ENCODE measurements at regions not wholly inside any gene's neighbourhood (a gene's known extent, or its start where the extent isn't known, plus 50 kb on each side); places are given as distances from the start of the nearest gene placed in this dataset.
A peak's percentile ranks its signal among the peaks of the same experiment; 100 is the strongest.

GRCh38 chr11:95697614-95698408 lies 91.8 kb downstream of the FAM76B start:
- no peaks in the 10 kb centered on the region for H3K36me3 ChIP-seq
- H3K4me1 ChIP-seq = peaks cover 0 to 50% (median 9%) of the 10 kb centered on the region in 9 donors
- H3K27me3 ChIP-seq = no peaks in the 10 kb centered on the region
- H3K9me3 ChIP-seq = no peaks in the 10 kb centered on the region
- intact Hi-C loops (cut with DNase I) = no loop called here
- no peak overlapping the region for H3K4me3 ChIP-seq
- TF ChIP-seq, protein P1, sequence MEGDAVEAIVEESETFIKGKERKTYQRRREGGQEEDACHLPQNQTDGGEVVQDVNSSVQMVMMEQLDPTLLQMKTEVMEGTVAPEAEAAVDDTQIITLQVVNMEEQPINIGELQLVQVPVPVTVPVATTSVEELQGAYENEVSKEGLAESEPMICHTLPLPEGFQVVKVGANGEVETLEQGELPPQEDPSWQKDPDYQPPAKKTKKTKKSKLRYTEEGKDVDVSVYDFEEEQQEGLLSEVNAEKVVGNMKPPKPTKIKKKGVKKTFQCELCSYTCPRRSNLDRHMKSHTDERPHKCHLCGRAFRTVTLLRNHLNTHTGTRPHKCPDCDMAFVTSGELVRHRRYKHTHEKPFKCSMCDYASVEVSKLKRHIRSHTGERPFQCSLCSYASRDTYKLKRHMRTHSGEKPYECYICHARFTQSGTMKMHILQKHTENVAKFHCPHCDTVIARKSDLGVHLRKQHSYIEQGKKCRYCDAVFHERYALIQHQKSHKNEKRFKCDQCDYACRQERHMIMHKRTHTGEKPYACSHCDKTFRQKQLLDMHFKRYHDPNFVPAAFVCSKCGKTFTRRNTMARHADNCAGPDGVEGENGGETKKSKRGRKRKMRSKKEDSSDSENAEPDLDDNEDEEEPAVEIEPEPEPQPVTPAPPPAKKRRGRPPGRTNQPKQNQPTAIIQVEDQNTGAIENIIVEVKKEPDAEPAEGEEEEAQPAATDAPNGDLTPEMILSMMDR (IDR thresholded peaks at IDR 0.05) = no peak
- WGBS, 2 donors = 74 to 76% methylated on average over 10 of the region's 10 CpGs
- DNase-seq (peak in 1 of 2 donors; percentile 6), ATAC-seq (peak in 6 of 8 donors; percentile 27 to 65 (median 51))
- peak overlapping the region in 5 of 10 donors; percentile 14 to 75 (median 22) for H3K27ac ChIP-seq

- Histone ChIP-seq H3K36me3 (no peaks in the 10 kb centered on the region), H3K4me3 (no peak overlapping the region), H3K4me1 (peaks cover 0 to 29% (median 9%) of the 10 kb centered on the region in 9 donors), H3K27me3 (no peaks in the 10 kb centered on the region), H3K9me3 (peaks cover 0 to 4% (median 0%) of the 10 kb centered on the region in 11 donors), H3K27ac (no peak overlapping the region)
- TF ChIP-seq, protein P1 (IDR thresholded peaks at IDR 0.05) = no peak
- intact Hi-C loops (cut with DNase I) = no loop called here
- no peak for ATAC-seq
- no peak for DNase-seq
These were observed 94.4 kb downstream of the FAM76B start for GRCh38 chr11:95695181-95695580.

DNA sequence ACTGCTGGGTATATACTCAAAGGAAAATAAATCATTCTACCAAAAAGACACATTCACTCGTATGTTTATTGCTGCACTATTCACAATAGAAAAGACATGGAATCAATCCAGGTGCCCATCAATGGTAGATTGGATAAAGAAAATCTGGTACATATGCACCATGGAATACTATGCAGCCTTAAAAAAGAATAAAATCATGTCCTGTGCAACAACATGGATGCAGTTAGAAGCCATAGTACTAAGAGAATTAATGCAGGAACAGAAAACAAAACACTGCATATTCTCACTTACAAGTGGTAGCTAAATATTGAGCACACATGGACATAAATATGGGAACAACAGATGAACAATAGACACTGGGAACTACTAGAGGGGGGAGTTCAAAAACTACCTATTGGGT lies 96.3 kb downstream of the FAM76B start:
- 40 to 46% methylated on average over 1 of the region's 1 CpG for WGBS, 2 donors
- intact Hi-C loops (cut with DNase I) = no loop called here
- no peak for DNase-seq
- Histone ChIP-seq H3K27ac (no peak overlapping the region), H3K36me3 (no peaks in the 10 kb centered on the region), H3K4me1 (peaks cover 0 to 22% (median 6%) of the 10 kb centered on the region in 9 donors), H3K4me3 (no peak overlapping the region), H3K9me3 (peaks cover 0 to 4% (median 0%) of the 10 kb centered on the region in 11 donors), H3K27me3 (no peaks in the 10 kb centered on the region)
- TF ChIP-seq, protein P1 (IDR thresholded peaks at IDR 0.05) = no peak
- no peak for ATAC-seq

DNA sequence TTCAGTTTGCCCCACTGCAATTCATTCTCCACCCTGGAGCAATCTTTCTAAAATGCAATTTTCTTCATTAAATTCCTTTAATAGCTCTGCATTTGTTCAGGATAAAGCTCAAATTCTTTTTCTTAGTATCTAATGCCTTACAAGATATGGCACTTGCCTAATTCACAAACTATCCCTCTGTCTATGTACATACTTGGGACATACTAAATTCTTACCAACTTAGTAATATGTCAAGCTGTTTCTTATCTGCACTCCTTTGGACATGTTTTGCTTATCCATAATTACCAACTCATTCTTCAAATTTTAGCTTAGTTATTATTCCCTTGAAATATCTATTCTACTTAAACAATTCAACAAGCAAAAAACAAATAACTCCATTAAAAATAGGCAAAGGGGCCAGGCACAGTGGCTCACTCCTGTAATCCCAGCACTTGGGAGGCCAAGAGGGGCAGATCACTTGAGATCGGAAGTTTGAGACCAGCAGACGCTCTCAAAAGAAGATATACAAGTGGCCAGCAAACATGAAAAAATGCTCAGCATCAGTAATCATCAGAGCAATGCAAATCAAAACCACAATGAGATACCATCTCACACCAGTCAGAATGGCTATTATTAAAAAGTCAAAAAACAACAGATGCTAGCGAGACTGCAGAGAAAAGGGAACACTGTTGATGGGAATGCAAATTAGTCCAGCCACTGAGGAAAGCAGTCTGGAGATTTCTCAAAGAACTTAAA lies 96.9 kb downstream of the FAM76B start:
- H3K36me3 ChIP-seq = no peaks in the 10 kb centered on the region
- peaks cover 0 to 4% (median 0%) of the 10 kb centered on the region in 11 donors for H3K9me3 ChIP-seq
- ATAC-seq (no peak), DNase-seq (no peak)
- no peak overlapping the region for H3K4me3 ChIP-seq
- TF ChIP-seq, protein P1 (IDR thresholded peaks at IDR 0.05) = no peak
- peaks cover 0 to 16% (median 2%) of the 10 kb centered on the region in 9 donors for H3K4me1 ChIP-seq
- 74 to 77% methylated on average over 3 of the region's 3 CpGs for WGBS, 2 donors
- intact Hi-C loops (cut with DNase I) = no loop called here
- H3K27me3 ChIP-seq = no peaks in the 10 kb centered on the region
- no peak overlapping the region for H3K27ac ChIP-seq
